Peyer's patch (tissue), 4 donors: ENCODE measurements at regions not wholly inside any gene's neighbourhood (a gene's known extent, or its start where the extent isn't known, plus 50 kb on each side); places are given as distances from the start of the nearest gene placed in this dataset.

ENCODE experiments used
- CTCF ChIP-seq, 6 experiments: fragments of 450-650 bp in 4 of 6; fragments of 200-600 bp in 2 of 6; sonication (generic) in 1 of 6; IDR thresholded peaks; one replicate each; pipeline ENCODE4 v1.5.1; 2017 to 2019; ENCODE audit warnings: antibody characterized with exemption in 6 of 6, mild to moderate bottlenecking in 3 of 6, moderate library complexity in 1 of 6
- POLR2A ChIP-seq, 2 donors: fragments of 450-650 bp; IDR thresholded peaks; one replicate each; pipeline ENCODE4 v1.5.1; 2017; ENCODE audit warnings: antibody characterized with exemption in 2 of 2, mild to moderate bottlenecking in 2 of 2, moderate library complexity in 2 of 2

GRCh38 chr1:106907795-106908194, 148.7 kb upstream of the PRMT6 start:
- no peak for TF ChIP-seq CTCF (IDR thresholded peaks at IDR 0.05)
- TF ChIP-seq POLR2A (IDR thresholded peaks at IDR 0.05) = no peak
